ENCODE measurements at regions not wholly inside any gene's neighbourhood (a gene's known extent, or its start where the extent isn't known, plus 50 kb on each side); places are given as distances from the start of the nearest gene placed in this dataset.

DNA sequence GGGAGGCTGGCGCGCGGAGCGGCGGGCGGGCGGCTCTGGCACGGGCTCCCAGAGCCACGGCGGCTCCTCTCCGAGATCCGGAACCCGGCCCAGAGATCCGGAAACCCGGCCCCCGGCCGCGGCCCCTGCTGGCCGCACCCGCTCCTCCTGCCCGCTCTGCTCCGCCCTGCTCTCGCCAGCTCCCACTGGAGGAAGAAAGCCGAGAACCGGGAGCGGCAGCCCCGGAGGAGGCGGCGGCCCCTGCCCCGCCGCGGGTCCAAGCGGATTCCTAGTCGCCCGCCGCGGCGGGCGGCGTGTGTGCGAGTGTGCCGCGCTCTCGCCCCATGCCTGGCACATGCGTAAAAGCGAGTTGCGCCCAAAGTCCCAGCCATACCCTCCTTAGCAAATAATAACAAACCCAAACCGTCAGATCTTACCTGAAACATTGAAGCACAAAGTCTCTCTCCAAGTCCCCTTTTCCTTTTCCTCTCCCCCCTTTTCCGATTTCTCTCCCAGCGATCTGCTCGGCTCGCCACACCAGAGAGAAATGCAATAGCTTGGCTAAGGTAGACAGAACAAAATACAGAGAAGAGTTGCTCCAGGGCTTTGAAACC is 108.7 kb upstream of the KCTD1 start (continued):
- no peak for TF ChIP-seq TRAFD1 (CRISPR knock-in tag; IDR thresholded peaks at IDR 0.05; ENCODE audit: borderline replicate concordance)
- TF ChIP-seq ZNF570 (CRISPR knock-in tag; IDR thresholded peaks at IDR 0.05; ENCODE audit: borderline replicate concordance): no peak
- TF ChIP-seq FOXJ3 (CRISPR knock-in tag; IDR thresholded peaks at IDR 0.05; ENCODE audit: borderline replicate concordance): no peak
- TF ChIP-seq KDM1A (CRISPR knock-in tag; IDR thresholded peaks at IDR 0.05): no peak
- TF ChIP-seq HIC2 (CRISPR knock-in tag; IDR thresholded peaks at IDR 0.05; ENCODE audit: low read depth): no peak
- TF ChIP-seq ELK4 (CRISPR knock-in tag; IDR thresholded peaks at IDR 0.05; ENCODE audit: borderline replicate concordance): no peak
- no peak for TF ChIP-seq ZFP62 (CRISPR knock-in tag; IDR thresholded peaks at IDR 0.05)
- no peak for TF ChIP-seq ISL2 (CRISPR knock-in tag; IDR thresholded peaks at IDR 0.05)
- TF ChIP-seq ZNF556 (CRISPR knock-in tag; IDR thresholded peaks at IDR 0.05; ENCODE audit: borderline replicate concordance): no peak
- TF ChIP-seq NR1H2 (CRISPR knock-in tag; IDR thresholded peaks at IDR 0.05; ENCODE audit: borderline replicate concordance, low read depth): no peak
- TF ChIP-seq ATF1 (CRISPR knock-in tag; IDR thresholded peaks at IDR 0.05): no peak
- no peak for TF ChIP-seq ZNF670 (CRISPR knock-in tag; IDR thresholded peaks at IDR 0.05; ENCODE audit: borderline replicate concordance)
- TF ChIP-seq ZHX1 (CRISPR knock-in tag; IDR thresholded peaks at IDR 0.05; ENCODE audit: low read depth): no peak
- TF ChIP-seq ZC3H4 (CRISPR knock-in tag; IDR thresholded peaks at IDR 0.05; ENCODE audit: borderline replicate concordance): no peak
- TF ChIP-seq TIGD3 (CRISPR knock-in tag; IDR thresholded peaks at IDR 0.05; ENCODE audit: borderline replicate concordance): no peak
- TF ChIP-seq PRDM15 (CRISPR knock-in tag; IDR thresholded peaks at IDR 0.05): peak; percentile 55; the same call in 1 of the 2 replicates
- no peak for TF ChIP-seq DR1 (CRISPR knock-in tag; IDR thresholded peaks at IDR 0.05)
